GM19328 (cell line): ENCODE measurements at regions not wholly inside any gene's neighbourhood (a gene's known extent, or its start where the extent isn't known, plus 50 kb on each side); places are given as distances from the start of the nearest gene placed in this dataset.

ENCODE experiments used
- ATAC-seq: cut with Tn5 transposase; IDR thresholded peaks from one replicate; pipeline ENCODE4 v1.9.1; 2021; ENCODE audit warnings: mild to moderate bottlenecking, moderate library complexity; ENCODE audit not compliant: unreplicated experiment

DNA sequence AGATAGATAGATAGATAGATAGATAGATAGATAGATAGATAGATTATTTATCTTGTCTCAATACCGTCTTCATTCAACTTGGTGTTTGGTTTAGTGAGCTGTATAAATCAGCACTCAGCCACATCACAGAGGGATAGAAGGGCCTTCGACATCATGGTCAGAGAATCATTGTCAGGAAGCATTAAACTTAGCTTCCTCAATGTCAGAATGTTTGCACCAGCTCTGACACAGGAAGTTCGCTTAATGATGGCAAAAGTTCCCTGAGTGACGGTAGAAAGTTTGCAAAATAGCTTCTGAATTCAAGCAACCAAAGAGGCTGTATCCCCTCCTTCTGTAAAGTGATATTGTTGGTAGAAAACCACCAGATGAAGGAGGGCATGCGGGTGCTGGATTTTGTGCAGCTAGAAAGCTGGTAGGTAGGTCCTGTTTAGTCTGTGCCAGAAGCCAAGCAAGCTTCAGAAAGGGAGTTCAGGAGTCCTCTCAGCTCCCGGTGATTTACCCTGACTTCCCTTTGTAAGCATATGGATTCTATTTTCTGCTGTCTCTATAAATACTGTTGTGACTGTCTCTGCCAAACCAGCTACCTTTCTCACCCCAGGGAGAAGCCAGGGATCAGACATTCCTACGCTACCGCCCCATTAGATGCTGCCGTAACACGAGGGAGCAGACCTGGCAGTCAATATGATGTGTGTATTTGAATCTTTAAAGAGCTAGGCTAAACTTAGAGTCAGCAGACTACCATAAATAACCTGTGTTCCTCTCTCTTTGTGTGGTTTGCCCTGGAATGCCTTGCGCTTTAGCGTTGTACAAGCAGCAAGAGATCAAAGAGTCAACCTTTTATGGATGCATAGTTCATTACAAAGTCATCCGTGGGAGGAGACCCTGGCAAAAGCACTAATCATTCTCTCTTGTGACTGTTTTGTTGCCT, 200.5 kb upstream of the KIAA1217 start:
- ATAC-seq, result no peak

DNA sequence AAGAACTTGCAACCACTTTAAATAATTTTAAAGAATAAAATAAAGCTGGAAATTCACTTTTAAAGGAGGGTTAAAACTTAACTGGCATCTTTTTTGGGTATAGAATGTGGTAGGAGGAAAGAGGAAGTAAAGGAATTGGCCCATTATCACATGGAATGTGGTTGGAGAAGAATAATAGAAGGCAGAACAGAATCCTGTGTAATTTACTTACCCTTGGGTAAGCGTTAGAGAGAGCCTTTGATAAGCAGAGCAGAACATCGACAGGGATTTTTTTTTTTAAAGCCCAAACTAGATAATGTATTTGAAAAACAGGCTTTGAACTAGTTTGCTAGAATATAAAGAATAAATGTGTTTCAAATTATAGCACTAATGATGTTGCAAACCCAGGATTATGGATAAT, 199.8 kb upstream of the KIAA1217 start:
- no peak for ATAC-seq

- ATAC-seq, result no peak
These were observed 199.2 kb upstream of the KIAA1217 start for GRCh38 chr10:24009736-24010135.

DNA sequence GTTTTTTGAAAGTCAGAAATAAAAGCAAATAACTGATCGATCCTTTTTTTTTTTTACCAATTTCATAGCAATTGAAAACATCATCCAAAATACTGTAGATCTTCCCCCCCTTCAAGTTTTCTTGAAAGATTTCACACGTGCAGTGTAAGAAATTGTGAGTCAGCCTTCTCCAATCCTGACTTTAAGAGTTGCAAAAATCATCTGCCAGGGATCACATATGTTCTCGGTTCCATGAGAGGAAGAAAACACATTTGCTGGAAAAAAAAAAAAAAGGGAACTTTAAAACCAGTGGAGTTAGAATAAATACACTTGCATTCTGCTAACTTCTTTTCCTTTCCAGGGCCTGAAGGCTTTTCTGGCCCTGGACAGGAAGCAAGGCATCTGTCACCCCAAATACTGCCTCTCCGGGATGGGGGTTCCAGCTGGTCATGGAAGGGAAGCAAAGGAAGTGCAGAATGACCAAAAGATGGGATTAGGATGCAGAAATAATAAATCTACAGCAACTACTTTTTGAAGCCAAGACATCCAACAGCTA, 198.4 kb upstream of the KIAA1217 start:
- ATAC-seq, result no peak

DNA sequence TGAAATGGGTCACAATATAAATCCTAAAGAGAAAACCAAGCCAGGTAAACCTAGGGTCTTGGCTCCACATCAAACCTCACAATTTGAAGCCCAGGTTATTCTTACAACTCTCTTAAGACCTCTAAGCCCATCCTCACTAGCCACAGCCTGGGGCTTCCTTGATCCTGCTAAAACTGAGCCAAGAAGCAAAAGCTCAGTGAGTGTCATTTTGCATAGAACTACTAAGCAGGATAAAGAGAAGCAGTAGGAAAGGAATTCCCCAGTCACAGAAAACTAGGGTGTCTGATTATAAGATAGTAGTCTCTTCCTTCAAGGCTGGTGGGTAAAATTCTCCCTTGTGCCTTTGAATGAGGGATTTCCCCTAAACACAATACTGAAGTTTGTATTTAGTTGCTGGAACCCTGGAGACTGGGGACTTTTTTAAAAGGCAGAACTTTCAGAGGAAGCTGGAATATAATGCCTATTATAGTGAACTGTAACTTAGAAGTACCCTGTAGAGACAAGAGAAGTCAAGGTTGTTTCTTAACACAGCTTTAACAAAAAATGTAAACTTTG, 196.6 kb upstream of the KIAA1217 start:
- ATAC-seq, result no peak

- no peak for ATAC-seq
These were observed 181.8 kb upstream of the KIAA1217 start for GRCh38 chr10:24027107-24027506.

GRCh38 chr10:24034571-24034970, 174.4 kb upstream of the KIAA1217 start:
- ATAC-seq, result no peak

- ATAC-seq, result no peak
These were observed 173.2 kb upstream of the KIAA1217 start for GRCh38 chr10:24035761-24036160.

- no peak for ATAC-seq
These were observed 169.6 kb upstream of the KIAA1217 start for GRCh38 chr10:24039315-24039714.

- ATAC-seq, result no peak
These were observed 169.0 kb upstream of the KIAA1217 start for GRCh38 chr10:24039897-24040296.

DNA sequence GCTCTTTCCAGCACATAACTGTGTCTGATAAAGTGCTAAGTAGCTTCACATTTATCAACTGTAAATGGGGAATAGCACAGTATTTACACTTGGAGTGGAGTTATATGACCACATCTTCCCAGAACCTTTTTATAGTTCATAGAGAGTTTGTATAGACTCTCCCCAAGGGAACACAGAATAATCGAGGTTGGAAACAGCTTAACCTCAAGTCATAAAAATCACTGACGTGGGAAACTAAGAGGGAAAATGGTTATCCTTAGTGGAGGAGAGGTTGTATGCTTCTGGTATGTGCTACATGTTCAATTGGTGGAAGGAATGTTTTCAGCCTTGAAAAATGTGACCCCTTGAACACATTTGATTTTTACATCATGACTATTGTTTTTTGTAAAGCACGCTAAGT, 167.9 kb upstream of the KIAA1217 start:
- no peak for ATAC-seq

DNA sequence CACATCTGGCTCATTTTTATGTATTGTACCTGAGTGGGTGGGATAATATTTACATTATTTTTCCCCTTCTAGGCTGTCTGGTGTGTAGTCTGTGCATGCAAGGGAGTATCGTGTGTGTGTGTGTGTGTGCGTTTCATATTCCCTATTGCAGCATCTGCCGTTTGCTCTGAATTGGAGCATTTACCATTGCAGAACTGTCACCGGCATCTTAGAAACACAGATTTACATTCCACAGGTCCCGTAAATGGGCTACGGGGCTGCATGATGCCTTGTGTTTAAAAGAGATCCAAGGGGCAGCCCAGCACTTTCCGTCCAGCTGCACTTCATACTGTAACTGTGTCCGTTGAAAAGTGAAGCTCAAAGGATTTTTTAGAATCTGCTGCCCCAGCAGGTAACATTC, 167.1 kb upstream of the KIAA1217 start:
- no peak for ATAC-seq

- no peak for ATAC-seq
These were observed 166.1 kb upstream of the KIAA1217 start for GRCh38 chr10:24042884-24043283.

DNA sequence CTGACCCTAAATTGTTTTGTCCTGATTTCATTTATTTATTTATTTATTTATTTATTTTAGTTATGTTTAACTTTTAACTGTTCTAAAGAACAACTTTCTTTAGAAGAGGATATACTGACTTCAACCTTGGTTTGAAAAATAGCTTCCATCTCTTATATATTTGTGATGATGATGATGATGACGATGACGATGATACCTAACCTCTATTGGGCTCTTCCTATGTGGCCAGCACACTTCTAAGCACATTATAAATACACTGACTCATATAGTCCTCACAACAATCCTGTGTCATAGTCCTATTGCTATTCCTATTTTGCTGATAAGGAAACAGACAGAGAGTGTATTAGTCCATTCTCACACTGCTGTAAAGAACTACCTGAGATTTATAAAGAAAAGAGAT, 162.9 kb upstream of the KIAA1217 start:
- no peak for ATAC-seq

DNA sequence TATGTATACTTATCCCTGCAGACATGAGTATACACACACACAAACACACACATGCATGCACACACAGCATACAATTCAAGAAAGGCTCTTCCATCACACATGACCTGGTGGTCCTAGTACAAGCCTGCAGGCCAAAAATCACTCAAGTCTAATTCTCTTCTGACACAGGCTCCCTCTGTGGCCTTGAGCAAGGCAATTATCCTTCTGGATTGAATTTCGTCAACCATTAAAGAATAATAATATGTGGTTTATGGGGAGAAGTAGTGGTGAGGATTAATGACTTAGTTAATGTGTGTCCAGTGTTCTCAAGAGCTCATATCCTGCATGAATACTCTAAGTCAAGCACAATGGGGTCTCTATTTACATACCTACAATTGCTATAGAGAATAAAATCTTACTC, 161.8 kb upstream of the KIAA1217 start:
- ATAC-seq, result no peak

DNA sequence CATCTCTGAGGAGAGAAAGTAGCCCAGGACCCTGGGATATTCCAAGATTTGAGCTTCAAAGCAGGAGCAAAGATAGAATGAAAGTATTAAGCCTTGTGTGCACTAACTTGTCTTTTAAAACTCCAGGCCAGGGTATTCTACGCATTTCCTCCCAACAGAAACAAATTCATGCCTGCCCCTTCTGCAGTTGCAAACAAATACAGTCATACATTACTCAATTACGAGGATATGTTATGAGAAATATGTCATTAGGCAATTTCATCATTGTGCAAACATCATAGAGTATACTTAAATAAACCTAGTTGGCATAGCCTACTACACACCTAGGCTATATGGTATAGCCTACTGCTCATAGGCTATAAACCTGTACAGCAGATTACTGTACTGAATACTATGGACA, 154.5 kb upstream of the KIAA1217 start:
- ATAC-seq, result no peak

GRCh38 chr10:24080207-24080606, 128.7 kb upstream of the KIAA1217 start:
- no peak for ATAC-seq

- no peak for ATAC-seq
These were observed 122.4 kb upstream of the KIAA1217 start for GRCh38 chr10:24086296-24087086.

- no peak for ATAC-seq
These were observed 117.7 kb upstream of the KIAA1217 start for GRCh38 chr10:24091256-24091655.

DNA sequence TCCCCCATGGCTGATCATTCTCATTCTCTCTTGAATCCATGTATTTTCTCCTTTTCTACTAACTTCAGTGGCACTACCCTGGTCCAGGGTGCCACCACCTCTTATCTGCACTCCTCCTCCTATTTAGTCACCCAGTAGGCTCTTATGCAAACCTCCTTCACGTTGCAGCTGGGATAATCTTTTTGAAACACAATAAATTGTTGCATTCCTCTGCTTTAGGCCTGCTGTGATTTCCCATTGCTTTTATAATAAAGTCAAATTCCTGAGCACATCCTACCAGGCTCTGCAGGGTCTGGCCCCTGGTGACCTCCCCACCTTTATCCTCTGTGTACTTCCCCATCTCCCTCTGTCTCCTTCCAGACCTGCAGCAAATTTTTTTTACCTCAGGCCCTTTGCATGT, 112.7 kb upstream of the KIAA1217 start:
- ATAC-seq, result no peak

- no peak for ATAC-seq
These were observed 111.2 kb upstream of the KIAA1217 start for GRCh38 chr10:24097751-24098207.
